Epithelial cell of esophagus (primary cell): ENCODE measurements at regions not wholly inside any gene's neighbourhood (a gene's known extent, or its start where the extent isn't known, plus 50 kb on each side); places are given as distances from the start of the nearest gene placed in this dataset.

Experiments used
- DNase-seq: peaks from one replicate; pipeline ENCODE4 v3.0.0; 2010; ENCODE audit warnings: low read depth
- H3K4me3 ChIP-seq: 2 replicates; pipeline ENCODE4 v1.5.1; 2011; ENCODE audit warnings: mild to moderate bottlenecking, low read length, control low read depth
- CTCF ChIP-seq: IDR thresholded peaks from 2 replicates; pipeline ENCODE4 v1.5.1; 2011; ENCODE audit warnings: low read depth, mild to moderate bottlenecking, low read length, control low read depth, inconsistent platforms; ENCODE audit not compliant: insufficient read depth; ENCODE audit errors: missing control alignments

DNA sequence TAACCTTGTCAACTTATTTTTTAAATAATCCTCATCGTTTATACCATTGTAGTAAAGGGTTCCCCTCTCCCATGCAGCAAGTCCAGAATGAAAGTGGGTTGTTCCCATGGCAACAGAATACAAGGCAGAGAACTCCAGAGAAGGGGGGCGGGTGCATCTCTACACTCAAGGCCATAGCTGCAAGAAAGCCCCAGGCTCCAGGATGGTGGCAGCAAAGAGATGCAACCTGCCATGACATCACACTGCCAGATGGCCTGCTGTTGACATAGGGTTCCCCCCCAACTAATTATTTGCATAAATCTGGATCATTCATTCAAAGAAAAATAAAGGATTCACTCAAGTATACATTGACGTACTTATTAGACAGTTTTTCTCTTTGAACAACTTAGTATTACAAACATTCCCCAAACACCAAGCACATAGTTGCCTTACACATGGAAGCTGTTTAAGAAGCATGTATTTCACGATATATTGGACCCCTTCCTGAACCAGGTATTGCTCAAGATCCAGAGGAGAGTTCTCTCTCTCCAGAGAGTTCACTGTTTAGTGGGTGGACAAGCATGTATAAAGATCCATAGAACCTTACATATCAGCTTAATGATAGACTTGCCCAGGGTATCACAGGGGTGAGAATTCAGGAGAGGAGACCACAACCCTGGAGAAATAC, 87.4 kb upstream of the KLF7 start:
- no peak overlapping the region for H3K4me3 ChIP-seq
- TF ChIP-seq CTCF = no peak
- no peak for DNase-seq

- DNase-seq = peak; percentile 89
- no peak overlapping the region for H3K4me3 ChIP-seq
- no peak for TF ChIP-seq CTCF
Measured at GRCh38 chr2:207253666-207254345, 88.1 kb upstream of the KLF7 start.

GRCh38 chr2:207254591-207255464, 89.1 kb upstream of the KLF7 start:
- TF ChIP-seq CTCF = no peak
- DNase-seq = peak; percentile 56
- H3K4me3 ChIP-seq = no peak overlapping the region

GRCh38 chr2:207255565-207256470, 90.1 kb upstream of the KLF7 start:
- DNase-seq = no peak
- no peak for TF ChIP-seq CTCF
- no peak overlapping the region for H3K4me3 ChIP-seq

- no peak for DNase-seq
- no peak overlapping the region for H3K4me3 ChIP-seq
- TF ChIP-seq CTCF = no peak
Measured at GRCh38 chr2:207256476-207257207, 90.9 kb upstream of the KLF7 start.
